ENCODE measurements at regions not wholly inside any gene's neighbourhood (a gene's known extent, or its start where the extent isn't known, plus 50 kb on each side); places are given as distances from the start of the nearest gene placed in this dataset.

DNA sequence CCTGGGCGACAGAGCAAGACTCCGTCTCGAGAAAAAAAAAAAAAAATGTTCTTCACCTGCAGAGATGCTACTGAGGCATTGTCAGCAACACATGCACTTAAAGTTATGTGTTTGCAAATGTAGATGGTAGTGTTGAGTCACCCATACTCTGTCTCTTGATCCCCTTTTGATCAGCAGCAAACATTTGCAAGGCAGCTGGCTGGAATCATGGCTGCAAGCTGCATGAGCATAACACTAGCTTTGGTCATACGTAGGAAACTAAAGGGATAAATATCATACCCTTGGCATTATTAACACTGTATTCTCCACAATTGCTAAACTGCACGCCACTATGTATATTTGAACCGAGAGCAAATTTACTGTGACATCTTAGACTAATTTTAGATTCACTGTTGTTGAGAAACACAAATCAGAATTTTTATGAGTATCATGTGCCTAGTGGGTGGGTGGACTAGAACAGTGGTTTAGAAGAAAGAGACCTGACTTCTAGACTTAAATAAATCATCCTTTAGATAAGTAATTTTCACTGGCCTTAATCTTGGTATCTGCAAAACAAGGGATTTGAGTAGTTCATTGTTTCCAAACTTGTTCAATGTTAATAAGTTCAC, 229.3 kb upstream of the MEOX2 start:
- H3K4me1 ChIP-seq (ENCODE audit: control insufficient read depth in 2 of 3, insufficient read depth in 2 of 3, low read depth in 1 of 3, low read length in 3 of 3): no peaks in the 10 kb centered on the region
- H3K27ac ChIP-seq (ENCODE audit: low read depth in 2 of 2, low read length in 2 of 2): no peak overlapping the region
- H3K9ac ChIP-seq (ENCODE audit: low read length in 3 of 3): no peak overlapping the region
- no peak overlapping the region for H3K4me3 ChIP-seq (ENCODE audit: low read length in 3 of 3)
- DNase-seq (no peak), FAIRE-seq (no peak)
- no peaks in the 10 kb centered on the region for H3K9me3 ChIP-seq (ENCODE audit: control insufficient read depth in 2 of 3, insufficient read depth in 1 of 3, low read length in 3 of 3)
- intact Hi-C loops (cut with DNase I): no loop called here
- no peak for TF ChIP-seq CTCF (IDR thresholded peaks at IDR 0.05; ENCODE audit: borderline replicate concordance, extremely low read depth, insufficient read depth)
- no peaks in the 10 kb centered on the region for H3K36me3 ChIP-seq (ENCODE audit: control insufficient read depth in 2 of 3, insufficient read depth in 3 of 3, low read length in 3 of 3)
- H3K27me3 ChIP-seq (ENCODE audit: control insufficient read depth, insufficient read depth, low read length): no peaks in the 10 kb centered on the region

- no peak for DNase-seq
- Histone ChIP-seq H3K36me3 (ENCODE audit: control insufficient read depth in 2 of 3, insufficient read depth in 3 of 3, low read length in 3 of 3) (no peaks in the 10 kb centered on the region), H3K27ac (ENCODE audit: low read depth in 2 of 2, low read length in 2 of 2) (no peak overlapping the region), H3K27me3 (ENCODE audit: control insufficient read depth, insufficient read depth, low read length) (no peaks in the 10 kb centered on the region), H3K4me1 (ENCODE audit: control insufficient read depth in 2 of 3, insufficient read depth in 2 of 3, low read depth in 1 of 3, low read length in 3 of 3) (no peaks in the 10 kb centered on the region), H3K4me3 (ENCODE audit: low read length in 3 of 3) (no peak overlapping the region), H3K9me3 (ENCODE audit: control insufficient read depth in 2 of 3, insufficient read depth in 1 of 3, low read length in 3 of 3) (no peaks in the 10 kb centered on the region), H3K9ac (ENCODE audit: low read length in 3 of 3) (no peak overlapping the region)
- TF ChIP-seq CTCF (IDR thresholded peaks at IDR 0.05; ENCODE audit: borderline replicate concordance, extremely low read depth, insufficient read depth): no peak
- intact Hi-C loops (cut with DNase I): no loop called here
- FAIRE-seq: no peak
Measured at GRCh38 chr7:15914611-15915010, 228.1 kb upstream of the MEOX2 start.

DNA sequence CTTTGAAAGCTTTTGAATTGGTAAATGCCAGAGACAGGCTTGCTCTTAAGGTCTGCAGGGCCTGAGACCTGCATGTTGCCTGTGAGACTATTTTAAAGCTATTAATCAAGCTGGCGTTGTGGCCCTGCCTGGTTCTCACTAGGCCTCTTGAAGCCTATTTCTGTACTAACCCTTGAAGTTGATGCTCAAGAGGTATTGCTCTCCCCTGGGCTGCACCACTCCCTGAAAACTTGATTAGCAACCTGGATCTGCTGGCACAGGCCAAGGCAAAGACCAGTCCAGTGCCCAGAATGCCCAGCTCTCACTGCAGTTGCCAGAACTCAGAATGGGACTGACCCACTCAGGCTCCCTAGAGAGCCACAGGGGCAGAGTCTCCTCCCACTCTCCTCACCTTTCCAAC, 220.0 kb upstream of the MEOX2 start:
- intact Hi-C loops (cut with DNase I): no loop called here
- no peak for TF ChIP-seq CTCF (IDR thresholded peaks at IDR 0.05; ENCODE audit: borderline replicate concordance, extremely low read depth, insufficient read depth)
- Histone ChIP-seq H3K27me3 (ENCODE audit: control insufficient read depth, insufficient read depth, low read length) (no peaks in the 10 kb centered on the region), H3K9me3 (ENCODE audit: control insufficient read depth in 2 of 3, insufficient read depth in 1 of 3, low read length in 3 of 3) (no peaks in the 10 kb centered on the region), H3K4me1 (ENCODE audit: control insufficient read depth in 2 of 3, insufficient read depth in 2 of 3, low read depth in 1 of 3, low read length in 3 of 3) (no peaks in the 10 kb centered on the region), H3K36me3 (ENCODE audit: control insufficient read depth in 2 of 3, insufficient read depth in 3 of 3, low read length in 3 of 3) (no peaks in the 10 kb centered on the region), H3K9ac (ENCODE audit: low read length in 3 of 3) (no peak overlapping the region), H3K27ac (ENCODE audit: low read depth in 2 of 2, low read length in 2 of 2) (no peak overlapping the region), H3K4me3 (ENCODE audit: low read length in 3 of 3) (no peak overlapping the region)
- FAIRE-seq (no peak), DNase-seq (no peak)

Data from kidney (tissue), 13 donors.